Type B pancreatic cell (in vitro differentiated cells): ENCODE measurements at regions not wholly inside any gene's neighbourhood (a gene's known extent, or its start where the extent isn't known, plus 50 kb on each side); places are given as distances from the start of the nearest gene placed in this dataset.
A peak's percentile ranks its signal among the peaks of the same experiment; 100 is the strongest.

ENCODE experiments used
- DNase-seq: peaks from one replicate; pipeline ENCODE4 v3.0.0; 2021; ENCODE audit warnings: mixed read lengths; ENCODE audit not compliant: unreplicated experiment; ENCODE audit errors: extremely low spot score
- H3K27ac Mint-ChIP-seq: 2 replicates; pipeline ENCODE4 v1.8.0; 2021; ENCODE audit warnings: mild to moderate bottlenecking, mixed read lengths
- H3K27me3 Mint-ChIP-seq: 2 replicates; pipeline ENCODE4 v1.8.0; 2021; ENCODE audit warnings: mixed read lengths
- H3K36me3 Mint-ChIP-seq: 2 replicates; pipeline ENCODE4 v1.8.0; 2021; ENCODE audit warnings: mixed read lengths
- H3K4me1 Mint-ChIP-seq: one replicate; pipeline ENCODE4 v1.8.0; 2021; ENCODE audit warnings: mixed read lengths; ENCODE audit not compliant: unreplicated experiment
- H3K4me3 Mint-ChIP-seq: 2 replicates; pipeline ENCODE4 v1.8.0; 2021; ENCODE audit warnings: mild to moderate bottlenecking, mixed read lengths
- H3K9me3 Mint-ChIP-seq: 2 replicates; pipeline ENCODE4 v1.8.0; 2021; ENCODE audit warnings: mixed read lengths
- CTCF ChIP-seq: fragments of 200-600 bp; sonication (generic); conservative IDR thresholded peaks from 2 replicates; pipeline ENCODE4 v1.5.0; 2021; ENCODE audit warnings: antibody characterized with exemption, mild to moderate bottlenecking

- H3K36me3 Mint-ChIP-seq: no peaks in the 10 kb centered on the region
- H3K9me3 Mint-ChIP-seq: no peaks in the 10 kb centered on the region
- H3K27ac Mint-ChIP-seq: no peak overlapping the region
- H3K4me1 Mint-ChIP-seq: peaks cover 40% of the 10 kb centered on the region
- no peak for DNase-seq
- peak; percentile 15 for TF ChIP-seq CTCF
- H3K4me3 Mint-ChIP-seq: no peak overlapping the region
- peaks cover 68% of the 10 kb centered on the region for H3K27me3 Mint-ChIP-seq
Observed at GRCh38 chr1:5427026-5427613, 565.1 kb downstream of the NPHP4 start.

GRCh38 chr1:5424802-5425703 lies 567.2 kb downstream of the NPHP4 start:
- no peaks in the 10 kb centered on the region for H3K36me3 Mint-ChIP-seq
- H3K27ac Mint-ChIP-seq: no peak overlapping the region
- H3K27me3 Mint-ChIP-seq: peaks cover 60% of the 10 kb centered on the region
- H3K9me3 Mint-ChIP-seq: no peaks in the 10 kb centered on the region
- peak overlapping the region; percentile 46 for H3K4me3 Mint-ChIP-seq
- no peak for DNase-seq
- TF ChIP-seq CTCF: no peak
- peaks cover 31% of the 10 kb centered on the region for H3K4me1 Mint-ChIP-seq

DNA sequence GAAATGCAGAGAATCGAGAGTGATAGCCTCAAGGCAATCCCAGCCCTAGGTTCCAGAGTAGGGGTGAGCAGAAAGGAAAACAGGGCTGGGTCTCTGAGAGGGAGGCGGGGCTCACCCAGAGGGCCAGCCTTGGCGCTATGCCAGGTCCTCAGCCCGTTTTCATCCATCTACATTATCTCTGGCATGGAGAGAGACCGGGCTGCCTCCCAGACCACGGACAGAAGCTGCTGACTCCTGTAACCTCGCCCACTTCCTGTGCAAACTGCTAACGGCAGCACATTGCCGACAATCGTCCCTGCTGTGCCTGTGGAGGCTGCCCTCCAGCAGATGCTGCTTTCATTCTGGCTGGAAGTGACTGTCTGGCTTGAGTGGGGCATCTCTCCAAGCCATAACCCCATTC lies 569.1 kb downstream of the NPHP4 start:
- TF ChIP-seq CTCF: no peak
- peak overlapping the region; percentile 78 for H3K4me3 Mint-ChIP-seq
- no peaks in the 10 kb centered on the region for H3K36me3 Mint-ChIP-seq
- H3K27me3 Mint-ChIP-seq: peaks cover 47% of the 10 kb centered on the region
- H3K27ac Mint-ChIP-seq: peak overlapping the region; percentile 21
- H3K4me1 Mint-ChIP-seq: peaks cover 27% of the 10 kb centered on the region
- peak; percentile 78 for DNase-seq
- H3K9me3 Mint-ChIP-seq: no peaks in the 10 kb centered on the region

GRCh38 chr1:5419501-5419900 lies 572.7 kb downstream of the NPHP4 start:
- H3K4me3 Mint-ChIP-seq: no peak overlapping the region
- peaks cover 19% of the 10 kb centered on the region for H3K4me1 Mint-ChIP-seq
- TF ChIP-seq CTCF: no peak
- no peaks in the 10 kb centered on the region for H3K36me3 Mint-ChIP-seq
- H3K9me3 Mint-ChIP-seq: no peaks in the 10 kb centered on the region
- H3K27ac Mint-ChIP-seq: no peak overlapping the region
- peaks cover 26% of the 10 kb centered on the region for H3K27me3 Mint-ChIP-seq
- no peak for DNase-seq

GRCh38 chr1:5416518-5416917 lies 575.7 kb downstream of the NPHP4 start:
- Mint-ChIP-seq H3K27ac (no peak overlapping the region), H3K9me3 (no peaks in the 10 kb centered on the region), H3K4me3 (no peak overlapping the region), H3K36me3 (no peaks in the 10 kb centered on the region), H3K4me1 (no peaks in the 10 kb centered on the region), H3K27me3 (peaks cover 14% of the 10 kb centered on the region)
- no peak for TF ChIP-seq CTCF
- no peak for DNase-seq
